NCI-H1417 treated with DMSO at 0.1 percent for 48 hours (cell line): ENCODE measurements at regions not wholly inside any gene's neighbourhood (a gene's known extent, or its start where the extent isn't known, plus 50 kb on each side); places are given as distances from the start of the nearest gene placed in this dataset.
"Not testable (repeated sequence)": the region's sequence is repeated elsewhere in the genome, so short reads cannot be mapped to it uniquely, and the experiment has no call there.

ENCODE experiments used
- DNase-seq: peaks from one replicate; lab custom pipeline; 2025; lab: John Stamatoyannopoulos, UW

GRCh38 chr3:110614186-110614585 is 457.4 kb upstream of the NECTIN3 start:
- DNase-seq: no peak

- no peak for DNase-seq
Observed at GRCh38 chr3:110615454-110615853, 456.2 kb upstream of the NECTIN3 start.

GRCh38 chr3:110618512-110619226 is 452.9 kb upstream of the NECTIN3 start:
- no peak for DNase-seq

GRCh38 chr3:110620118-110620517 is 451.5 kb upstream of the NECTIN3 start:
- DNase-seq: no peak

GRCh38 chr3:110623571-110623970 is 448.0 kb upstream of the NECTIN3 start:
- DNase-seq: no peak

- no peak for DNase-seq
Observed at GRCh38 chr3:110624576-110624975, 447.0 kb upstream of the NECTIN3 start.

GRCh38 chr3:110625201-110625747 is 446.3 kb upstream of the NECTIN3 start:
- no peak for DNase-seq

GRCh38 chr3:110626652-110627111 is 444.9 kb upstream of the NECTIN3 start:
- not testable (repeated sequence) for DNase-seq

GRCh38 chr3:110628650-110629301 is 442.8 kb upstream of the NECTIN3 start:
- DNase-seq: no peak

- DNase-seq: no peak
Observed at GRCh38 chr3:110629917-110630316, 441.7 kb upstream of the NECTIN3 start.

- DNase-seq: no peak
Observed at GRCh38 chr3:110644203-110644602, 427.4 kb upstream of the NECTIN3 start.

- DNase-seq: no peak
Observed at GRCh38 chr3:110646055-110646454, 425.6 kb upstream of the NECTIN3 start.

- no peak for DNase-seq
Observed at GRCh38 chr3:110646496-110646895, 425.1 kb upstream of the NECTIN3 start.

- no peak for DNase-seq
Observed at GRCh38 chr3:110647586-110647985, 424.0 kb upstream of the NECTIN3 start.

GRCh38 chr3:110650741-110651140 is 420.9 kb upstream of the NECTIN3 start:
- no peak for DNase-seq

- no peak for DNase-seq
Observed at GRCh38 chr3:110654843-110655502, 416.6 kb upstream of the NECTIN3 start.

- DNase-seq: no peak
Observed at GRCh38 chr3:110656394-110657025, 415.1 kb upstream of the NECTIN3 start.

GRCh38 chr3:110664148-110664547 is 407.5 kb upstream of the NECTIN3 start:
- DNase-seq: no peak

GRCh38 chr3:110666495-110666894 is 405.1 kb upstream of the NECTIN3 start:
- DNase-seq: no peak

GRCh38 chr3:110667216-110667615 is 404.4 kb upstream of the NECTIN3 start:
- no peak for DNase-seq

- DNase-seq: no peak
Observed at GRCh38 chr3:110670407-110670806, 401.2 kb upstream of the NECTIN3 start.

GRCh38 chr3:110677506-110677905 is 394.1 kb upstream of the NECTIN3 start:
- DNase-seq: no peak
